T-cell (primary cell): ENCODE measurements at regions not wholly inside any gene's neighbourhood (a gene's known extent, or its start where the extent isn't known, plus 50 kb on each side); places are given as distances from the start of the nearest gene placed in this dataset.

Source experiments
- ATAC-seq, 4 experiments: fragments of 200-7000 bp in 3 of 4; fragments of 150-1000 bp in 1 of 4; cut with Tn5 transposase; replicated peaks in 1 of 4; 1 replicate in 3 of 4; 2 replicates in 1 of 4; pipeline ENCODE4 v1.10.0; 2021; ENCODE audit warnings: moderate library complexity in 3 of 4, mild to moderate bottlenecking in 2 of 4, moderate number of reproducible peaks in 1 of 4
- CTCF ChIA-PET, 2 donors: fragments of 300-600 bp; sonication (Branson Sonifier 250); formaldehyde crosslinking; loops; one replicate each; lab custom pipeline; 2022; ENCODE audit warnings: antibody characterized with exemption in 2 of 2; lab: Charles Lee
- POLR2A ChIA-PET, 2 donors: fragments of 300-600 bp; sonication (Branson Sonifier 250); formaldehyde crosslinking; loops; one replicate each; lab custom pipeline; 2022; ENCODE audit warnings: antibody characterized with exemption in 2 of 2; lab: Charles Lee
- DNase-seq, 35 experiments: peaks; one replicate each; pipeline versions ENCODE4 v3.0.0 to v3.0.0-alpha.2; 2013 to 2023
- H3K27ac ChIP-seq: one replicate; pipeline ENCODE4 v1.5.1; 2013; ENCODE audit warnings: low read length
- H3K27me3 ChIP-seq, 2 experiments: replicated peaks in 1 of 2; 1 replicate in 1 of 2; 2 replicates in 1 of 2; pipeline versions ENCODE4 v1.6.1 to v1.7.0; 2013; ENCODE audit warnings: low read length in 1 of 2, mixed read lengths in 1 of 2; ENCODE audit not compliant: control insufficient read depth in 2 of 2, insufficient read depth in 2 of 2; ENCODE audit errors: extremely low read depth in 1 of 2
- H3K36me3 ChIP-seq, 2 donors: 1 replicate in 1 of 2; 2 replicates in 1 of 2; pipeline versions ENCODE4 v1.6.1 to v1.7.0; 2013; ENCODE audit warnings: low read length in 1 of 2; ENCODE audit not compliant: control insufficient read depth in 2 of 2, insufficient read depth in 1 of 2; ENCODE audit errors: extremely low read depth in 1 of 2
- H3K4me1 ChIP-seq, 2 experiments: 1 replicate in 1 of 2; 2 replicates in 1 of 2; pipeline versions ENCODE4 v1.6.1 to v1.7.0; 2013; ENCODE audit warnings: low read length in 2 of 2, mixed read lengths in 1 of 2; ENCODE audit not compliant: insufficient read depth in 2 of 2, control insufficient read depth in 1 of 2; ENCODE audit errors: extremely low read depth in 1 of 2
- H3K4me3 ChIP-seq, 2 donors: 1 replicate in 1 of 2; 2 replicates in 1 of 2; pipeline versions ENCODE4 v1.5.1 to v1.7.0; 2013; ENCODE audit warnings: mild to moderate bottlenecking in 2 of 2, low read length in 1 of 2, moderate library complexity in 1 of 2; ENCODE audit not compliant: control insufficient read depth in 1 of 2; ENCODE audit errors: extremely low read depth in 1 of 2
- H3K9me3 ChIP-seq: 2 replicates; pipeline ENCODE4 v1.7.0; 2013
- H3K27ac Mint-ChIP-seq, 2 donors: one replicate each; pipeline ENCODE4 v1.8.0; 2020 to 2021; ENCODE audit warnings: mild to moderate bottlenecking in 2 of 2, mixed read lengths in 2 of 2
- H3K27me3 Mint-ChIP-seq, 2 donors: one replicate each; pipeline ENCODE4 v1.8.0; 2021 to 2022; ENCODE audit warnings: mixed read lengths in 2 of 2
- H3K36me3 Mint-ChIP-seq: one replicate; pipeline ENCODE4 v1.8.0; 2021; ENCODE audit warnings: mixed read lengths
- H3K4me1 Mint-ChIP-seq, 3 donors: one replicate each; pipeline ENCODE4 v1.8.0; 2020 to 2022; ENCODE audit warnings: mixed read lengths in 3 of 3, mild to moderate bottlenecking in 1 of 3
- H3K4me3 Mint-ChIP-seq, 3 donors: one replicate each; pipeline ENCODE4 v1.8.0; 2020 to 2022; ENCODE audit warnings: mild to moderate bottlenecking in 3 of 3, mixed read lengths in 3 of 3, moderate library complexity in 3 of 3
- H3K9me3 Mint-ChIP-seq, 3 donors: one replicate each; pipeline ENCODE4 v1.8.0; 2020 to 2022; ENCODE audit warnings: mixed read lengths in 3 of 3
- WGBS: methylation state at CpG from one replicate; pipeline ENCODE4 v1.1.5; 2013; ENCODE audit warnings: missing lambda C conversion rate; ENCODE audit not compliant: insufficient coverage; 5-methylcytosine and 5-hydroxymethylcytosine counted together

GRCh38 chr5:30592833-30593232 is 600.7 kb upstream of the CDH6 start:
- Histone ChIP-seq H3K4me3 (no peak overlapping the region), H3K27ac (no peak overlapping the region), H3K36me3 (no peaks in the 10 kb centered on the region), H3K27me3 (no peaks in the 10 kb centered on the region), H3K4me1 (no peaks in the 10 kb centered on the region), H3K9me3 (peaks cover 2% of the 10 kb centered on the region)
- POLR2A ChIA-PET, result no interaction called here
- DNase-seq (no peak), ATAC-seq (no peak)
- Mint-ChIP-seq H3K9me3 (peaks cover 16 to 35% (median 21%) of the 10 kb centered on the region in 3 donors), H3K27ac (no peak overlapping the region), H3K36me3 (no peaks in the 10 kb centered on the region), H3K27me3 (no peaks in the 10 kb centered on the region), H3K4me1 (no peaks in the 10 kb centered on the region), H3K4me3 (no peak overlapping the region)
- no CpG with 5 or more reads among the region's 3 CpGs for WGBS
- CTCF ChIA-PET, result no interaction called here

- Histone ChIP-seq H3K36me3 (no peaks in the 10 kb centered on the region), H3K4me3 (no peak overlapping the region), H3K9me3 (no peaks in the 10 kb centered on the region), H3K27ac (no peak overlapping the region), H3K27me3 (no peaks in the 10 kb centered on the region), H3K4me1 (no peaks in the 10 kb centered on the region)
- Mint-ChIP-seq H3K27me3 (no peaks in the 10 kb centered on the region), H3K9me3 (peaks cover 6 to 12% (median 11%) of the 10 kb centered on the region in 3 donors), H3K27ac (no peak overlapping the region), H3K4me1 (no peaks in the 10 kb centered on the region), H3K36me3 (no peaks in the 10 kb centered on the region), H3K4me3 (no peak overlapping the region)
- ATAC-seq (no peak), DNase-seq (no peak)
- ChIA-PET CTCF (no interaction called here), POLR2A (interaction anchor here in 1 of 2 donors (0.7 kb wide), 1 partner anchor 12 kb away, joined by 3 read pairs; no protein-coding TSS in a partner anchor)
- 51% methylated on average over 2 of the region's 8 CpGs for WGBS
Observed at GRCh38 chr5:30581198-30581935, 612.1 kb upstream of the CDH6 start.

GRCh38 chr5:30574761-30575160 is 618.7 kb upstream of the CDH6 start:
- Histone ChIP-seq H3K36me3 (no peaks in the 10 kb centered on the region), H3K27me3 (no peaks in the 10 kb centered on the region), H3K4me3 (no peak overlapping the region), H3K4me1 (no peaks in the 10 kb centered on the region), H3K9me3 (peaks cover under 1% of the 10 kb centered on the region), H3K27ac (no peak overlapping the region)
- POLR2A ChIA-PET, result no interaction called here
- H3K4me3 Mint-ChIP-seq, result no peak overlapping the region
- WGBS, result no CpG with 5 or more reads among the region's 1 CpG
- CTCF ChIA-PET, result no interaction called here
- H3K27me3 Mint-ChIP-seq, result no peaks in the 10 kb centered on the region
- no peaks in the 10 kb centered on the region for H3K4me1 Mint-ChIP-seq
- DNase-seq, result no peak
- ATAC-seq, result no peak
- H3K36me3 Mint-ChIP-seq, result no peaks in the 10 kb centered on the region
- H3K9me3 Mint-ChIP-seq, result peaks cover 4 to 12% (median 10%) of the 10 kb centered on the region in 3 donors
- no peak overlapping the region for H3K27ac Mint-ChIP-seq

GRCh38 chr5:30572279-30572678 is 621.2 kb upstream of the CDH6 start:
- no peak overlapping the region for H3K4me3 Mint-ChIP-seq
- ATAC-seq, result no peak
- POLR2A ChIA-PET, result no interaction called here

GRCh38 chr5:30561771-30562170 is 631.7 kb upstream of the CDH6 start:
- no peak for ATAC-seq
- Histone ChIP-seq H3K4me1 (no peaks in the 10 kb centered on the region), H3K27me3 (no peaks in the 10 kb centered on the region), H3K27ac (no peak overlapping the region), H3K4me3 (no peak overlapping the region), H3K9me3 (no peaks in the 10 kb centered on the region), H3K36me3 (no peaks in the 10 kb centered on the region)
- WGBS, result no CpG with 5 or more reads among the region's 2 CpGs
- Mint-ChIP-seq H3K27ac (no peak overlapping the region), H3K4me3 (no peak overlapping the region), H3K4me1 (no peaks in the 10 kb centered on the region), H3K36me3 (no peaks in the 10 kb centered on the region), H3K9me3 (peaks cover 3 to 18% (median 3%) of the 10 kb centered on the region in 3 donors), H3K27me3 (no peaks in the 10 kb centered on the region)
- ChIA-PET CTCF (no interaction called here), POLR2A (no interaction called here)
- DNase-seq, result no peak

More at GRCh38 chr5:30572279-30572678, 621.2 kb upstream of the CDH6 start:
- 60% methylated on average over 1 of the region's 1 CpG for WGBS
- H3K4me1 ChIP-seq, result no peaks in the 10 kb centered on the region
- DNase-seq, result no peak
- CTCF ChIA-PET, result no interaction called here
- no peaks in the 10 kb centered on the region for H3K36me3 ChIP-seq
- Mint-ChIP-seq H3K27ac (no peak overlapping the region), H3K9me3 (peaks cover 10 to 19% (median 12%) of the 10 kb centered on the region in 3 donors), H3K27me3 (no peaks in the 10 kb centered on the region), H3K36me3 (no peaks in the 10 kb centered on the region), H3K4me1 (no peaks in the 10 kb centered on the region)
- no peak overlapping the region for H3K27ac ChIP-seq
- H3K27me3 ChIP-seq, result no peaks in the 10 kb centered on the region
- peaks cover 2% of the 10 kb centered on the region for H3K9me3 ChIP-seq
- no peak overlapping the region for H3K4me3 ChIP-seq

GRCh38 chr5:30551618-30552017 is 641.9 kb upstream of the CDH6 start:
- no peak for DNase-seq
- no peak for ATAC-seq
- Histone ChIP-seq H3K27ac (no peak overlapping the region), H3K36me3 (no peaks in the 10 kb centered on the region), H3K4me1 (no peaks in the 10 kb centered on the region), H3K4me3 (no peak overlapping the region), H3K9me3 (peaks cover 2% of the 10 kb centered on the region), H3K27me3 (no peaks in the 10 kb centered on the region)
- Mint-ChIP-seq H3K36me3 (no peaks in the 10 kb centered on the region), H3K9me3 (peaks cover 6 to 10% (median 6%) of the 10 kb centered on the region in 3 donors), H3K4me1 (no peaks in the 10 kb centered on the region), H3K4me3 (no peak overlapping the region), H3K27me3 (no peaks in the 10 kb centered on the region), H3K27ac (no peak overlapping the region)
- ChIA-PET CTCF (no interaction called here), POLR2A (no interaction called here)
- WGBS, result no CpG with 5 or more reads among the region's 4 CpGs
